PC-3 (cell line): ENCODE measurements at regions not wholly inside any gene's neighbourhood (a gene's known extent, or its start where the extent isn't known, plus 50 kb on each side); places are given as distances from the start of the nearest gene placed in this dataset.

Experiments used
- CTCF ChIP-seq: fragments of 300-600 bp; sonication (generic); conservative IDR thresholded peaks from 2 replicates; pipeline ENCODE4 v1.5.1; 2017; ENCODE audit warnings: antibody characterized with exemption, low read depth, mild to moderate bottlenecking, low read length
- EZH2 ChIP-seq: fragments of 300-600 bp; sonication (generic); IDR thresholded peaks from one replicate; pipeline ENCODE4 v1.6.1; 2017; ENCODE audit warnings: antibody characterized with exemption, mild to moderate bottlenecking, low read length; ENCODE audit not compliant: unreplicated experiment

GRCh38 chr6:137407816-137408215, 86.4 kb downstream of the OLIG3 start:
- no peak for TF ChIP-seq CTCF
- TF ChIP-seq EZH2, result no peak
